ENCODE measurements at regions not wholly inside any gene's neighbourhood (a gene's known extent, or its start where the extent isn't known, plus 50 kb on each side); places are given as distances from the start of the nearest gene placed in this dataset.

DNA sequence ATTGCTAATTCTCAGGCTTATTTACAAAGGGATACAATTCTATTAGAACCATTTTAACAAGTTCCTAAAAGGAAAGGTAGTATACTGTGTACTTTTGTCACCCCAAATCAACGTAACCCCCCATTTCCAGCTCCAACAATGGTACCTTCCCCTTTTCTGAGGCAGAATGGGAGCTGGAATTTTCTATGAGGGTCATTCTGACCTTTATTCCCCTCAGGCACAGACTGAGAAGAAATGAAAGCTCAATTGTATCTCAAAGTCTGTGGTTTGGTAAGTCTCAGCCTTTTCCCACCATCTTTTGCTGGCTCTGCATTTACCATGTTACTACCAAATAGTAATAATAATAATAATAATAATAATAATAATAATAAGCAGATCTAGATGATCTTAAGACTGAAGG, 571.0 kb downstream of the RNF144B start:
- CTCF ChIA-PET (ENCODE audit: low intra/inter-chr PET ratio), result no interaction called here
- H3K4me3 ChIP-seq, result no peak overlapping the region
- intact Hi-C loops (cut with micrococcal nuclease), result no loop called here
- in situ Hi-C loops (cut with MboI), result no loop called here
- TF ChIP-seq ZNF384 (IDR thresholded peaks at IDR 0.05; ENCODE audit: low read depth, low read length) (no peak), TAF1 (IDR thresholded peaks at IDR 0.05; ENCODE audit: control insufficient read depth, extremely low read depth, insufficient read depth, low read length, severe bottlenecking) (no peak), SMAD2 (IDR thresholded peaks at IDR 0.05; ENCODE audit: low read depth, low read length) (no peak), NFE2L1 (tag; IDR thresholded peaks at IDR 0.05; ENCODE audit: borderline replicate concordance, low read depth) (no peak), TCF7L2 (IDR thresholded peaks at IDR 0.05; ENCODE audit: low read depth, low read length) (no peak), CSDE1 (IDR thresholded peaks at IDR 0.05) (no peak)
- TF ChIP-seq, protein P1, sequence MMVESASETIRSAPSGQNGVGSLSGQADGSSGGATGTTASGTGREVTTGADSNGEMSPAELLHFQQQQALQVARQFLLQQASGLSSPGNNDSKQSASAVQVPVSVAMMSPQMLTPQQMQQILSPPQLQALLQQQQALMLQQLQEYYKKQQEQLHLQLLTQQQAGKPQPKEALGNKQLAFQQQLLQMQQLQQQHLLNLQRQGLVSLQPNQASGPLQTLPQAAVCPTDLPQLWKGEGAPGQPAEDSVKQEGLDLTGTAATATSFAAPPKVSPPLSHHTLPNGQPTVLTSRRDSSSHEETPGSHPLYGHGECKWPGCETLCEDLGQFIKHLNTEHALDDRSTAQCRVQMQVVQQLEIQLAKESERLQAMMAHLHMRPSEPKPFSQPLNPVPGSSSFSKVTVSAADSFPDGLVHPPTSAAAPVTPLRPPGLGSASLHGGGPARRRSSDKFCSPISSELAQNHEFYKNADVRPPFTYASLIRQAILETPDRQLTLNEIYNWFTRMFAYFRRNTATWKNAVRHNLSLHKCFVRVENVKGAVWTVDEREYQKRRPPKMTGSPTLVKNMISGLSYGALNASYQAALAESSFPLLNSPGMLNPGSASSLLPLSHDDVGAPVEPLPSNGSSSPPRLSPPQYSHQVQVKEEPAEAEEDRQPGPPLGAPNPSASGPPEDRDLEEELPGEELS (CRISPR knock-in tag; IDR thresholded peaks at IDR 0.05; ENCODE audit: borderline replicate concordance), result no peak
- no peaks in the 10 kb centered on the region; the same call in 1 of the 2 replicates for H3K9me3 ChIP-seq (replicated peaks; ENCODE audit: control insufficient read depth, insufficient read depth, low read depth, low read length)
- no peak overlapping the region for H2AFZ ChIP-seq (ENCODE audit: low read depth, low read length)
- no peaks in the 10 kb centered on the region for H3K4me1 ChIP-seq (replicated peaks in 1 of 2; ENCODE audit: control insufficient read depth in 2 of 2, insufficient read depth in 2 of 2, low read length in 2 of 2)
- H3K4me2 ChIP-seq (ENCODE audit: insufficient read depth, low read length), result no peak overlapping the region
- no peaks in the 10 kb centered on the region for H4K20me1 ChIP-seq (replicated peaks; ENCODE audit: control insufficient read depth, insufficient read depth, low read length)
- H3K27ac ChIP-seq (ENCODE audit: extremely low read depth, low read depth, low read length), result no peak overlapping the region
- no TSS peak for BruUV-seq (replicated peaks)
- FAIRE-seq (no peak), DNase-seq (ENCODE audit: extremely low read depth in 1 of 4, low spot score in 3 of 4) (no peak), ATAC-seq (no peak)
- H3K9me1 ChIP-seq (ENCODE audit: control insufficient read depth, insufficient read depth, low read length), result no peaks in the 10 kb centered on the region
- no peak overlapping the region for H3K9ac ChIP-seq (ENCODE audit: insufficient read depth in 1 of 2, low read depth in 2 of 2, low read length in 2 of 2)
- H3K27me3 ChIP-seq (ENCODE audit: control insufficient read depth in 2 of 2, insufficient read depth in 2 of 2, low read length in 2 of 2), result no peaks in the 10 kb centered on the region
- POLR2A ChIA-PET, result no interaction called here
- H3K36me3 ChIP-seq (ENCODE audit: control insufficient read depth, insufficient read depth, low read length), result no peaks in the 10 kb centered on the region
- WGBS (ENCODE audit: insufficient coverage, low coverage, missing lambda C conversion rate), result 0% methylated on average over 1 of the region's 1 CpG
- no peaks in the 10 kb centered on the region for H3K79me2 ChIP-seq (ENCODE audit: control insufficient read depth, insufficient read depth, low read length)
